Natural killer cell (primary cell): ENCODE measurements at regions not wholly inside any gene's neighbourhood (a gene's known extent, or its start where the extent isn't known, plus 50 kb on each side); places are given as distances from the start of the nearest gene placed in this dataset.

Experiments
- ATAC-seq, 3 donors: fragments of 150-1000 bp in 2 of 3; fragments of 200-7000 bp in 1 of 3; cut with Tn5 transposase; 1 replicate in 1 of 3; 2 replicates in 2 of 3; pipeline ENCODE4 v1.10.0; 2021; ENCODE audit warnings: mild to moderate bottlenecking in 2 of 3, moderate library complexity in 2 of 3
- DNase-seq, 2 donors: peaks; one replicate each; pipeline versions ENCODE4 v3.0.0 to v3.0.0-alpha.2; 2013 to 2021; ENCODE audit warnings: mixed read lengths in 1 of 2
- H3K27ac ChIP-seq: one replicate; pipeline ENCODE4 v1.5.1; 2013; ENCODE audit warnings: mild to moderate bottlenecking, low read length
- H3K27me3 ChIP-seq: one replicate; pipeline ENCODE4 v1.6.1; 2013; ENCODE audit warnings: low read length; ENCODE audit not compliant: control insufficient read depth, insufficient read depth
- H3K36me3 ChIP-seq: one replicate; pipeline ENCODE4 v1.6.1; 2013; ENCODE audit warnings: low read length; ENCODE audit not compliant: control insufficient read depth, insufficient read depth
- H3K4me1 ChIP-seq: one replicate; pipeline ENCODE4 v1.6.1; 2013; ENCODE audit warnings: low read length; ENCODE audit not compliant: control insufficient read depth, insufficient read depth
- H3K4me3 ChIP-seq: one replicate; pipeline ENCODE4 v1.5.1; 2013; ENCODE audit warnings: low read length
- H3K9me3 ChIP-seq: one replicate; pipeline ENCODE4 v1.6.1; 2013; ENCODE audit warnings: low read length; ENCODE audit not compliant: control insufficient read depth, insufficient read depth
- H3K27ac Mint-ChIP-seq, 2 donors: one replicate each; pipeline ENCODE4 v1.8.0; 2022; ENCODE audit warnings: mild to moderate bottlenecking in 2 of 2, mixed read lengths in 2 of 2, moderate library complexity in 1 of 2
- H3K27me3 Mint-ChIP-seq, 2 donors: one replicate each; pipeline ENCODE4 v1.8.0; 2022; ENCODE audit warnings: low read depth in 2 of 2, mixed read lengths in 2 of 2
- H3K36me3 Mint-ChIP-seq: one replicate; pipeline ENCODE4 v1.8.0; 2022; ENCODE audit warnings: mixed read lengths
- H3K4me1 Mint-ChIP-seq, 2 donors: one replicate each; pipeline ENCODE4 v1.8.0; 2022; ENCODE audit warnings: mixed read lengths in 2 of 2
- H3K4me3 Mint-ChIP-seq: one replicate; pipeline ENCODE4 v1.8.0; 2022; ENCODE audit warnings: mild to moderate bottlenecking, moderate library complexity, mixed read lengths
- H3K9me3 Mint-ChIP-seq, 2 donors: one replicate each; pipeline ENCODE4 v1.8.0; 2022; ENCODE audit warnings: mixed read lengths in 2 of 2
- WGBS: methylation state at CpG from one replicate; pipeline ENCODE4 v1.1.7; 2013; ENCODE audit warnings: missing lambda C conversion rate; ENCODE audit not compliant: insufficient coverage; 5-methylcytosine and 5-hydroxymethylcytosine counted together
- intact Hi-C: fragments of 100-400 bp; cut with micrococcal nuclease; formaldehyde crosslinking; loops from one replicate; pipeline ENCODE4 v1.14.2; 2022
- TF ChIP-seq, protein P1 (sequence below): fragments of 200-600 bp; IDR thresholded peaks from one replicate; pipeline ENCODE4 v1.8.0; 2022; ENCODE audit warnings: antibody characterized with exemption

DNA sequence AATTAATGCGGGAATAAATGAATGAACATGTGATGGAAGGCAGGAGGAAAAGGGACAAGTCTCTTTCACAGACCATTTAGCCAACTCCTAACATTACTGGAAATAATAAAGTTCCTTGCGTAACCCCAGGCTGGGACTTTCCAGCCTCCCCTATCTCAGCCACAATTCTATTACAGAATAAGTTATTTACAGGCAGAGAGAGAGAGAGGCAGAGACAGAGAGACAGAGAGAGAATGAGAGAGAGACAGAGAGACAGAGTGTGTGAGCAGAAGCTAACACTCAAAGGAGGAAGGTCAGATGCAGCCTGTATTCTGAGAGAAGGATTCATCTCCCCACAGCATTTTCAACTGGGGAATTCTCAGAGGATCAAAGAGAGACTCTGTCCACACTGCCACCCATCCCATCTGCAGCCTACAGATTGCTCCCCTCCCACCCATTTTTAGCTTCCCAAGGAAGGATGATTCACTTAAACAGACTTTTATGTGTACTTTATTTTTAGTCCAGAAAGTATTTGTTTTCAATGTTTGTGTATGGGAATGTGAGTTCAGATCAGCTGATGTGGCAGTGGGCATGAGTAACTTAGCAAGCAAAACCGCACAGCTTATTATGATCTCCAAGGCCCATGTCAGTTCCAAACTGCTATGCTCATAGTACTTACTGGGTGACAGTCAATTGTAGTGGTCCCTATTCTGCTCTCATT is 165.7 kb downstream of the CAND1 start:
- DNase-seq (no peak), ATAC-seq (no peak)
- Mint-ChIP-seq H3K4me1 (peaks cover 14% of the 10 kb centered on the region in 2 donors), H3K27me3 (no peaks in the 10 kb centered on the region), H3K9me3 (no peaks in the 10 kb centered on the region), H3K4me3 (no peak overlapping the region), H3K27ac (no peak overlapping the region), H3K36me3 (no peaks in the 10 kb centered on the region)
- Histone ChIP-seq H3K9me3 (no peaks in the 10 kb centered on the region), H3K4me3 (no peak overlapping the region), H3K27me3 (no peaks in the 10 kb centered on the region), H3K36me3 (no peaks in the 10 kb centered on the region), H3K27ac (no peak overlapping the region), H3K4me1 (peaks cover 3% of the 10 kb centered on the region)
- intact Hi-C loops = no loop called here
- TF ChIP-seq, protein P1, sequence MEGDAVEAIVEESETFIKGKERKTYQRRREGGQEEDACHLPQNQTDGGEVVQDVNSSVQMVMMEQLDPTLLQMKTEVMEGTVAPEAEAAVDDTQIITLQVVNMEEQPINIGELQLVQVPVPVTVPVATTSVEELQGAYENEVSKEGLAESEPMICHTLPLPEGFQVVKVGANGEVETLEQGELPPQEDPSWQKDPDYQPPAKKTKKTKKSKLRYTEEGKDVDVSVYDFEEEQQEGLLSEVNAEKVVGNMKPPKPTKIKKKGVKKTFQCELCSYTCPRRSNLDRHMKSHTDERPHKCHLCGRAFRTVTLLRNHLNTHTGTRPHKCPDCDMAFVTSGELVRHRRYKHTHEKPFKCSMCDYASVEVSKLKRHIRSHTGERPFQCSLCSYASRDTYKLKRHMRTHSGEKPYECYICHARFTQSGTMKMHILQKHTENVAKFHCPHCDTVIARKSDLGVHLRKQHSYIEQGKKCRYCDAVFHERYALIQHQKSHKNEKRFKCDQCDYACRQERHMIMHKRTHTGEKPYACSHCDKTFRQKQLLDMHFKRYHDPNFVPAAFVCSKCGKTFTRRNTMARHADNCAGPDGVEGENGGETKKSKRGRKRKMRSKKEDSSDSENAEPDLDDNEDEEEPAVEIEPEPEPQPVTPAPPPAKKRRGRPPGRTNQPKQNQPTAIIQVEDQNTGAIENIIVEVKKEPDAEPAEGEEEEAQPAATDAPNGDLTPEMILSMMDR = no peak
- WGBS = 96% methylated on average over 2 of the region's 3 CpGs

DNA sequence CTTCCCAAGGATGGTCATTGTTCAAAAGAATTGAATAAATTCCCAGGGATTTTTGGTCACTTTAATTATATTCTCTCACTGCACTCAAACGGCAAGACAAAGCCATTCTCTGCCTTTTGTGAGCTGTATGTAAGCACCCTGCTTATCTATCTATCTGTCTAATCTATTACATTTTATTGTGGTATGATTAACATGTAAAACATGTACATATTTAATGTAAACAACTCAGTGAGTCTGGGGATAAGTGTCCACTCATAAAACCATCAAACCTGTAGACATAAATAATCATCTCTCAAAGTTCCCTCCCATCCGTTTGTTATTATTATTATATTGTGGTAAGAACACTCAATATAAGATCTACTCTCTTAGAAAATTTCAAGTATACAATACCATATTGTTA is 167.1 kb downstream of the CAND1 start:
- Mint-ChIP-seq H3K27me3 (no peaks in the 10 kb centered on the region), H3K4me3 (no peak overlapping the region), H3K4me1 (peaks cover 16 to 18% of the 10 kb centered on the region in 2 donors), H3K36me3 (no peaks in the 10 kb centered on the region), H3K27ac (no peak overlapping the region), H3K9me3 (no peaks in the 10 kb centered on the region)
- Histone ChIP-seq H3K4me3 (no peak overlapping the region), H3K4me1 (peaks cover 3% of the 10 kb centered on the region), H3K9me3 (no peaks in the 10 kb centered on the region), H3K27ac (no peak overlapping the region), H3K27me3 (no peaks in the 10 kb centered on the region), H3K36me3 (no peaks in the 10 kb centered on the region)
- intact Hi-C loops = no loop called here
- ATAC-seq (no peak), DNase-seq (no peak)
- TF ChIP-seq, protein P1 = no peak
- 57% methylated on average over 1 of the region's 2 CpGs for WGBS

DNA sequence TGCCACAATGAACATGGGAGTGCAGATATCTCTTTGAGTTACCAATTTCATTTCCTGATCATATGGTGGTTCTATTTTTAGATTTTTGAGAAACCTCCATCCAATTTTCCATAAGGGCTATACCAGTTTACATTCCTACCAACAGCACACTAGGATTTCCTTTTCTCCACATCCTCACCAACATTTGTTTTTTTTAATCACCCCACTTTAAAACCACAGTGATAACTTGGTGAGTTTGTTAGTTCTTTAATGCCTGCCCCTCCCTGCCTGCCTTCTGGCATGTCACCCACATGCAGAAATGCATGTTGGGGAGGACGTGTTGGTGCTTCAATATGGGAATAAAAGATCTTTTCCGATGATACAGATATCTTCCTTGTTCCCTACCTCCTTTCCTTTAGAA is 167.9 kb downstream of the CAND1 start:
- TF ChIP-seq, protein P1 = no peak
- Mint-ChIP-seq H3K27me3 (no peaks in the 10 kb centered on the region), H3K9me3 (no peaks in the 10 kb centered on the region), H3K4me1 (peaks cover 24 to 26% of the 10 kb centered on the region in 2 donors), H3K27ac (peak overlapping the region; percentile 21 to 68), H3K4me3 (peak overlapping the region; percentile 28), H3K36me3 (no peaks in the 10 kb centered on the region)
- Histone ChIP-seq H3K27me3 (no peaks in the 10 kb centered on the region), H3K36me3 (no peaks in the 10 kb centered on the region), H3K9me3 (no peaks in the 10 kb centered on the region), H3K27ac (no peak overlapping the region), H3K4me1 (peaks cover 10% of the 10 kb centered on the region), H3K4me3 (no peak overlapping the region)
- DNase-seq (no peak), ATAC-seq (no peak)
- intact Hi-C loops = no loop called here
- WGBS = 89% methylated on average over 1 of the region's 2 CpGs

DNA sequence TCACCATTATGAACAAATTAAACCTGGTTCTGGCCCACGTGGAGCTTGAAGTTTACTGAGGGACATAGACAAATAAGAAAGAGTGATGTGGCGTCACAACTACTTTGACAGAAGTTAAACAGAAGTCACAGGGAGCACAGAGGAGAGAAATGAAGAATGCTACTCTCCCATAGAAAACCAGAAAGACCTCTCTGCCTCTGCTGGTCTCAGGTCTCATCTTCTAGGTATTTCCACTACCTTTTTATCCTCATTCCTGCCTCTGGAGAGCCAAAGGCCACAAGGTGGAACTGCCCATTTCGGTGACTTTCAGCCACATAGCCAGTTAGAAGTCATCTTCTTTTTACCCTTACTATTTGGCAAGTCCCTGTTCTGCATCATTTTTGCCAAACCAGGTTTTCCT is 170.5 kb downstream of the CAND1 start:
- Histone ChIP-seq H3K36me3 (no peaks in the 10 kb centered on the region), H3K9me3 (no peaks in the 10 kb centered on the region), H3K27ac (no peak overlapping the region), H3K4me1 (peaks cover 15% of the 10 kb centered on the region), H3K4me3 (no peak overlapping the region), H3K27me3 (no peaks in the 10 kb centered on the region)
- 82% methylated on average over 3 of the region's 3 CpGs for WGBS
- H3K27ac Mint-ChIP-seq = no peak overlapping the region
- intact Hi-C loops = loop anchor here (5.0 kb wide), 2 partner anchors 82 to 208 kb away; partner anchors contain the start of gene DYRK2
- H3K27me3 Mint-ChIP-seq = no peaks in the 10 kb centered on the region
- H3K4me1 Mint-ChIP-seq = peaks cover 33 to 38% of the 10 kb centered on the region in 2 donors
- TF ChIP-seq, protein P1 = no peak
- no peaks in the 10 kb centered on the region for H3K9me3 Mint-ChIP-seq
- DNase-seq = no peak
- no peaks in the 10 kb centered on the region for H3K36me3 Mint-ChIP-seq
- no peak for ATAC-seq
- H3K4me3 Mint-ChIP-seq = no peak overlapping the region
